ENCODE measurements at regions not wholly inside any gene's neighbourhood (a gene's known extent, or its start where the extent isn't known, plus 50 kb on each side); places are given as distances from the start of the nearest gene placed in this dataset.

GRCh38 chr5:171714851-171715250, 70.8 kb upstream of the SMIM23 start:
- H3K4me3 Mint-ChIP-seq, result no peak overlapping the region
- H3K4me1 Mint-ChIP-seq, result no peaks in the 10 kb centered on the region
- Histone ChIP-seq H3K36me3 (replicated peaks in 1 of 2; ENCODE audit: control extremely low read depth in 1 of 2, control insufficient read depth in 1 of 2, extremely low read depth in 1 of 2, insufficient read depth in 2 of 2, low read length in 1 of 2) (no peaks in the 10 kb centered on the region), H3K27ac (ENCODE audit: low read length in 2 of 2) (no peak overlapping the region), H3K4me3 (ENCODE audit: control extremely low read depth in 1 of 5, extremely low read depth in 1 of 5, insufficient read depth in 1 of 5, low read depth in 2 of 5, low read length in 4 of 5) (no peak overlapping the region), H3K27me3 (replicated peaks in 1 of 4; ENCODE audit: control extremely low read depth in 1 of 4, control insufficient read depth in 3 of 4, insufficient read depth in 4 of 4, low read length in 3 of 4) (peaks cover 0 to 3% (median 1%) of the 10 kb centered on the region in 4 experiments), H3K4me2 (replicated peaks; ENCODE audit: low read depth, low read length, poor library complexity, severe bottlenecking) (no peak overlapping the region), H3K9me3 (ENCODE audit: control extremely low read depth in 1 of 3, control insufficient read depth in 2 of 3, insufficient read depth in 1 of 3, low read length in 2 of 3) (peaks cover 0 to 5% (median 0%) of the 10 kb centered on the region in 3 donors), H3K4me1 (ENCODE audit: control insufficient read depth in 2 of 2, insufficient read depth in 2 of 2, low read length in 2 of 2) (no peaks in the 10 kb centered on the region), H3K79me2 (ENCODE audit: control insufficient read depth, insufficient read depth, low read length) (no peaks in the 10 kb centered on the region), H3K9ac (ENCODE audit: low read length) (no peak overlapping the region), H4K20me1 (ENCODE audit: control insufficient read depth, insufficient read depth, low read length, poor library complexity, severe bottlenecking) (no peaks in the 10 kb centered on the region), H2AFZ (ENCODE audit: insufficient read depth, low read depth, low read length, poor library complexity, severe bottlenecking) (no peak overlapping the region)
- H3K9me3 Mint-ChIP-seq (ENCODE audit: insufficient read depth), result peaks cover 6% of the 10 kb centered on the region
- WGBS (ENCODE audit: insufficient coverage), result 100% methylated on average over 1 of the region's 1 CpG
- intact Hi-C loops (cut with micrococcal nuclease), result no loop called here
- ChIA-PET POLR2A (no interaction called here), CTCF (no interaction called here)
- peaks cover 9% of the 10 kb centered on the region for H3K27me3 Mint-ChIP-seq
- H3K27ac Mint-ChIP-seq, result no peak overlapping the region
- DNase-seq, result no peak
- no peak for ATAC-seq (ENCODE audit: low read depth)
- TF ChIP-seq EZH2 (IDR thresholded peaks at IDR 0.05; ENCODE audit: borderline replicate concordance, insufficient read depth, low read depth, low read length, poor library complexity, severe bottlenecking) (no peak), CTCF (IDR thresholded peaks at IDR 0.05) (no peak)

- H3K4me1 Mint-ChIP-seq, result no peaks in the 10 kb centered on the region
- ChIA-PET POLR2A (no interaction called here), CTCF (no interaction called here)
- Histone ChIP-seq H3K9ac (ENCODE audit: low read length) (no peak overlapping the region), H4K20me1 (ENCODE audit: control insufficient read depth, insufficient read depth, low read length, poor library complexity, severe bottlenecking) (no peaks in the 10 kb centered on the region), H3K79me2 (ENCODE audit: control insufficient read depth, insufficient read depth, low read length) (no peaks in the 10 kb centered on the region), H2AFZ (ENCODE audit: insufficient read depth, low read depth, low read length, poor library complexity, severe bottlenecking) (no peak overlapping the region), H3K36me3 (replicated peaks in 1 of 2; ENCODE audit: control extremely low read depth in 1 of 2, control insufficient read depth in 1 of 2, extremely low read depth in 1 of 2, insufficient read depth in 2 of 2, low read length in 1 of 2) (no peaks in the 10 kb centered on the region), H3K27ac (ENCODE audit: low read length in 2 of 2) (no peak overlapping the region), H3K27me3 (replicated peaks in 1 of 4; ENCODE audit: control extremely low read depth in 1 of 4, control insufficient read depth in 3 of 4, insufficient read depth in 4 of 4, low read length in 3 of 4) (peaks cover 0 to 3% (median 1%) of the 10 kb centered on the region in 4 experiments), H3K4me2 (replicated peaks; ENCODE audit: low read depth, low read length, poor library complexity, severe bottlenecking) (no peak overlapping the region), H3K4me1 (ENCODE audit: control insufficient read depth in 2 of 2, insufficient read depth in 2 of 2, low read length in 2 of 2) (no peaks in the 10 kb centered on the region), H3K4me3 (ENCODE audit: control extremely low read depth in 1 of 5, extremely low read depth in 1 of 5, insufficient read depth in 1 of 5, low read depth in 2 of 5, low read length in 4 of 5) (no peak overlapping the region), H3K9me3 (ENCODE audit: control extremely low read depth in 1 of 3, control insufficient read depth in 2 of 3, insufficient read depth in 1 of 3, low read length in 2 of 3) (peaks cover 0 to 5% (median 0%) of the 10 kb centered on the region in 3 donors)
- no peak for TF ChIP-seq EZH2 (IDR thresholded peaks at IDR 0.05; ENCODE audit: borderline replicate concordance, insufficient read depth, low read depth, low read length, poor library complexity, severe bottlenecking)
- TF ChIP-seq CTCF (IDR thresholded peaks at IDR 0.05), result no peak
- H3K27me3 Mint-ChIP-seq, result peaks cover 11% of the 10 kb centered on the region
- peaks cover 6% of the 10 kb centered on the region for H3K9me3 Mint-ChIP-seq (ENCODE audit: insufficient read depth)
- H3K4me3 Mint-ChIP-seq, result no peak overlapping the region
- intact Hi-C loops (cut with micrococcal nuclease), result no loop called here
- no peak overlapping the region for H3K27ac Mint-ChIP-seq
- WGBS (ENCODE audit: insufficient coverage), result 38% methylated on average over 4 of the region's 4 CpGs
- ATAC-seq (ENCODE audit: low read depth), result no peak
- DNase-seq, result no peak
Measured at GRCh38 chr5:171715551-171715950, 70.1 kb upstream of the SMIM23 start.
